ENCODE measurements at regions not wholly inside any gene's neighbourhood (a gene's known extent, or its start where the extent isn't known, plus 50 kb on each side); places are given as distances from the start of the nearest gene placed in this dataset.

- TF ChIP-seq, protein P1, sequence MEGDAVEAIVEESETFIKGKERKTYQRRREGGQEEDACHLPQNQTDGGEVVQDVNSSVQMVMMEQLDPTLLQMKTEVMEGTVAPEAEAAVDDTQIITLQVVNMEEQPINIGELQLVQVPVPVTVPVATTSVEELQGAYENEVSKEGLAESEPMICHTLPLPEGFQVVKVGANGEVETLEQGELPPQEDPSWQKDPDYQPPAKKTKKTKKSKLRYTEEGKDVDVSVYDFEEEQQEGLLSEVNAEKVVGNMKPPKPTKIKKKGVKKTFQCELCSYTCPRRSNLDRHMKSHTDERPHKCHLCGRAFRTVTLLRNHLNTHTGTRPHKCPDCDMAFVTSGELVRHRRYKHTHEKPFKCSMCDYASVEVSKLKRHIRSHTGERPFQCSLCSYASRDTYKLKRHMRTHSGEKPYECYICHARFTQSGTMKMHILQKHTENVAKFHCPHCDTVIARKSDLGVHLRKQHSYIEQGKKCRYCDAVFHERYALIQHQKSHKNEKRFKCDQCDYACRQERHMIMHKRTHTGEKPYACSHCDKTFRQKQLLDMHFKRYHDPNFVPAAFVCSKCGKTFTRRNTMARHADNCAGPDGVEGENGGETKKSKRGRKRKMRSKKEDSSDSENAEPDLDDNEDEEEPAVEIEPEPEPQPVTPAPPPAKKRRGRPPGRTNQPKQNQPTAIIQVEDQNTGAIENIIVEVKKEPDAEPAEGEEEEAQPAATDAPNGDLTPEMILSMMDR (IDR thresholded peaks at IDR 0.05), result no peak
- Mint-ChIP-seq H3K27me3 (ENCODE audit: unreplicated experiment) (peaks cover 4% of the 10 kb centered on the region), H3K4me3 (ENCODE audit: unreplicated experiment) (no peak overlapping the region), H3K9me3 (ENCODE audit: unreplicated experiment) (peaks cover 5% of the 10 kb centered on the region), H3K36me3 (ENCODE audit: unreplicated experiment) (no peaks in the 10 kb centered on the region), H3K27ac (ENCODE audit: unreplicated experiment) (no peak overlapping the region), H3K4me1 (ENCODE audit: unreplicated experiment) (peaks cover 15% of the 10 kb centered on the region)
- no peak for DNase-seq (ENCODE audit: extremely low spot score, unreplicated experiment)
Observed at GRCh38 chr6:73964241-73964854, 268.3 kb downstream of the CD109 start.

DNA sequence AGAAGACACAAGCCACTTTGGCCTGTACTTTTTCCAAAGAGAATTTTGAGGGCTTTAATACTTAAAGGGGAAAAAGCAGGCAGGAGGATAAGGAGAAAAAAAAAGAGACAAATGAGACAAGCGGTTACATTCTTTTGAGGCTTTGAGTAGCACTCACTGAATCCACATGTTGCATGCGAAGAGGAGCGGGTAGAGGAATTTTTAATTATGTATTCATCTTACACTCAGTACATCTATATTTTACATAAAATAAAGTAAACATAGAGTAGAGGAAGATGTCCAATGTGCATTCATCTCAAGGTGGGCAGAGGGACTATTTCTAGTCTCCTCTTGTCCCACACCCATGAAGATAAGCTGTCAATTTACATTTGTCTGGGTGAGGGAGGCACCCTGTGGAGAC is 266.9 kb downstream of the CD109 start:
- H3K4me3 Mint-ChIP-seq (ENCODE audit: unreplicated experiment), result no peak overlapping the region
- peaks cover 4% of the 10 kb centered on the region for H3K27me3 Mint-ChIP-seq (ENCODE audit: unreplicated experiment)
- peaks cover 3% of the 10 kb centered on the region for H3K4me1 Mint-ChIP-seq (ENCODE audit: unreplicated experiment)

DNA sequence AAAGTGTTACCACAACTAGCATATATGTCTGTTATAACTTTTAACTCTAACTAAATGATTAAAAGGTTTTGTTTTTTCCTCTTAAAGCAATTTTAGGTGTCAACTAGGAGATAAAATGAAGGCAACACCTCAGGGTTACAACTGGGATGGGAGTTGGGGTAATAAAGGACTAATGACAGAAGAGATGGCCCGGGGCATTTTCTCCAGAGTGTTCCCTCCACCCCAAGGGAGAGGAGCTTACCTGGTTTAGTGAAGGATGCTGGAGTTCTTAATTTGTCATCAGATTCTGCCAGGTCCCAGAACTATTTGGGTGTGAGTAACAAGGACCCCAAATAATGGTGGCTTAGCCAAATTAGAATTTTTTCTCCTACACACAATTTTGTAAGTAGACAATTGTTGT is 260.3 kb downstream of the CD109 start:
- no peak overlapping the region for H3K27ac Mint-ChIP-seq (ENCODE audit: unreplicated experiment)
- no peaks in the 10 kb centered on the region for H3K36me3 Mint-ChIP-seq (ENCODE audit: unreplicated experiment)
- TF ChIP-seq, protein P1 (IDR thresholded peaks at IDR 0.05), result no peak
- H3K4me3 Mint-ChIP-seq (ENCODE audit: unreplicated experiment), result no peak overlapping the region
- no peak for DNase-seq (ENCODE audit: extremely low spot score, unreplicated experiment)
- no peaks in the 10 kb centered on the region for H3K9me3 Mint-ChIP-seq (ENCODE audit: unreplicated experiment)
- peaks cover 6% of the 10 kb centered on the region for H3K27me3 Mint-ChIP-seq (ENCODE audit: unreplicated experiment)
- H3K4me1 Mint-ChIP-seq (ENCODE audit: unreplicated experiment), result no peaks in the 10 kb centered on the region

More for the DNA sequence above, 266.9 kb downstream of the CD109 start:
- Mint-ChIP-seq H3K9me3 (ENCODE audit: unreplicated experiment) (peaks cover 5% of the 10 kb centered on the region), H3K27ac (ENCODE audit: unreplicated experiment) (no peak overlapping the region), H3K36me3 (ENCODE audit: unreplicated experiment) (no peaks in the 10 kb centered on the region)
- no peak for DNase-seq (ENCODE audit: extremely low spot score, unreplicated experiment)
- TF ChIP-seq, protein P1 (IDR thresholded peaks at IDR 0.05), result no peak

GRCh38 chr6:73955800-73956199 is 259.8 kb downstream of the CD109 start:
- Mint-ChIP-seq H3K4me3 (ENCODE audit: unreplicated experiment) (no peak overlapping the region), H3K36me3 (ENCODE audit: unreplicated experiment) (no peaks in the 10 kb centered on the region), H3K27ac (ENCODE audit: unreplicated experiment) (no peak overlapping the region), H3K27me3 (ENCODE audit: unreplicated experiment) (peaks cover 6% of the 10 kb centered on the region), H3K4me1 (ENCODE audit: unreplicated experiment) (no peaks in the 10 kb centered on the region), H3K9me3 (ENCODE audit: unreplicated experiment) (no peaks in the 10 kb centered on the region)
- DNase-seq (ENCODE audit: extremely low spot score, unreplicated experiment), result no peak
- TF ChIP-seq, protein P1 (IDR thresholded peaks at IDR 0.05), result no peak

DNA sequence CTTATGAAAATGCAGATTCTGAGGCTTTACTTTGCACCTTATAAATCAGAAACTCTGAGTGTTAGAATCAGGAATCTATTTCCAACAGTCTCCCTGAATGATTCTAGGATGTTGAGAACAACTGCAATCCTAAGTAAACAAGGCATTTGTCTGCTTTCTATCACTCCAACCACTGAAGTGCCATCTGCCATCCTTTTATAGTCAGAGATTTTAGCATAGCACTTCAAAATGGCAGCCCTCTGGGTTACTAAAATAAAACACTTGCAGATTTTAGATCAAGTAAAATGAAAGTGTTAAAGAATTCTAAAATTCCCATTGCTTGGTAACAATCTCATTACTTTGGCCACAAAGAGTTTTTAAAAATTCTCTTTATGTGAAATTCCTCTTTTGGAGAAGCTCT is 258.9 kb downstream of the CD109 start:
- Mint-ChIP-seq H3K9me3 (ENCODE audit: unreplicated experiment) (no peaks in the 10 kb centered on the region), H3K4me3 (ENCODE audit: unreplicated experiment) (no peak overlapping the region), H3K36me3 (ENCODE audit: unreplicated experiment) (no peaks in the 10 kb centered on the region), H3K27ac (ENCODE audit: unreplicated experiment) (no peak overlapping the region), H3K4me1 (ENCODE audit: unreplicated experiment) (no peaks in the 10 kb centered on the region), H3K27me3 (ENCODE audit: unreplicated experiment) (peaks cover 6% of the 10 kb centered on the region)
- DNase-seq (ENCODE audit: extremely low spot score, unreplicated experiment), result no peak
- TF ChIP-seq, protein P1 (IDR thresholded peaks at IDR 0.05), result no peak
